ENCODE measurements at regions not wholly inside any gene's neighbourhood (a gene's known extent, or its start where the extent isn't known, plus 50 kb on each side); places are given as distances from the start of the nearest gene placed in this dataset.

DNA sequence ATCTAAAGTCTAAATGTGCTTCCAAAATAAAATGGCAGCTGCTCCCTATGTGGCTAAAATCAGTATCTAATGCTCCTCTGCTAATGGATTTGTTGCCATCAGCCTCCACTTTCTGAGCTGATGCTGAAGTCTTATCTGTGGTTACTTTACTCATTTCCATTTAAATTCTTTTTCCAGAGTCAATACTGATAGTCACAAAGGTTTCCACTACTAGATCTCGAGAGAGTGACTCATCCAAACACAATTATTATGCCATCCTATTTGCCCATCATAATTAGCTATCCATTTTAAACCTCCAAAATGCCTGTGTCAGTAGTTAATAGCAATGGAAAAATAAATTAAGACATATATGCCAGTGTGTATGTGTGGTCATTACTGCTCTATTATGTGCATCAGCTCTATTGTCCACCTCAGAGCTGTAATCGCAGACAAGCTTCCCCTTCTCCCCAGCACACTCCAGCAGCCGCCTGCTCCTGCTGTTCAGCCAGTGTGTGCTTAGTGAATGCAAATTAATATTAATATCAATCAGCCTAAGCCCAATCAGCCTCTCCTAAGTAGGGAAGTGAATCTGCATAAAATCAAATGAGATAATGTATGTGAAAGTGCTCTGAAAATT is 199.8 kb upstream of the ZIC3 start:
- no peak for DNase-seq (ENCODE audit: low spot score)

DNA sequence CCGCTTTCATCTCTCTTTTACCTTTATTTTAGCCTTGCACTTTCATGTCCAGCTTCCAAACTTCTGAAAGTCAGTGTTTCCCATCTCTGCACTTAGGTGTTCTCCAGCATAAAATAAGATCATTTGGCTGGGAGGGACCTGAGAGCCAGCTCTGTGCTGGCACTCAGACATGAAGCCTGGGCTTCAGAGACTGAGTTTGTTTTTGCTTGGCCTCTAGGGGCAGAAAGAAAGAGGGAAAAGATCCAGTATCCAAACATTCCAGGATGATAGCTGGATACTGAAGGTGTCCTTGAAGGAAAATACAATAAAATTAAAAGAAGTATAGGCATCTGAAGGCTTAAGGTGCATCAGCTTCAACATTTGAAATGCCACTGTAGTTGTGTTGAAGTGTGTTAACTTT is 202.4 kb upstream of the ZIC3 start:
- no peak for DNase-seq (ENCODE audit: low spot score)

- no peak for DNase-seq (ENCODE audit: low spot score)
Measured at GRCh38 chrX:137362583-137362982, 203.3 kb upstream of the ZIC3 start.

DNA sequence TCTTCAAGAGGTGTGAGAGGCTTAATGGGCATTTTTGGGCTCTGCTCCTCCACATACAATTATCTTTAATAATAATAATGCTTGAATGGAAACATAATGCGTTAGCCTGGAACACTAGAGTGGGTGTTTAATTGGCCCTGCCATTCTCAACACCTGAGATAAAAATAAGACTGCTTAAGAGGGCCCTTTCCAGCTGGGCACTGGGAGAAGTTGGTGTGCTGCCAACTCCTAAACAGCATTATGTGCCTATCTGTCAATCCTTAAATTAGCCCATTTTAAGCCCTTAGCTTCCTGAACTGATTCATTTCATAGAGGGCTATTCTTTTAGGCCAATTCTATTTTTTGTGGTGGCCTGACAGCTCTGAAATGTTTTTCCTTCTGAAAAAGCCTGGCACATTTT is 211.1 kb upstream of the ZIC3 start:
- DNase-seq (ENCODE audit: low spot score) = no peak

GRCh38 chrX:137353404-137353803 is 212.5 kb upstream of the ZIC3 start:
- no peak for DNase-seq (ENCODE audit: low spot score)

- no peak for DNase-seq (ENCODE audit: low spot score)
Measured at GRCh38 chrX:137352101-137352660, 213.7 kb upstream of the ZIC3 start.

GRCh38 chrX:137342969-137343368 is 223.0 kb upstream of the ZIC3 start:
- no peak for DNase-seq (ENCODE audit: low spot score)

- DNase-seq (ENCODE audit: low spot score) = no peak
Measured at GRCh38 chrX:137313627-137314026, 252.3 kb upstream of the ZIC3 start.

- no peak for DNase-seq (ENCODE audit: low spot score)
Measured at GRCh38 chrX:137305404-137305803, 260.5 kb upstream of the ZIC3 start.

DNA sequence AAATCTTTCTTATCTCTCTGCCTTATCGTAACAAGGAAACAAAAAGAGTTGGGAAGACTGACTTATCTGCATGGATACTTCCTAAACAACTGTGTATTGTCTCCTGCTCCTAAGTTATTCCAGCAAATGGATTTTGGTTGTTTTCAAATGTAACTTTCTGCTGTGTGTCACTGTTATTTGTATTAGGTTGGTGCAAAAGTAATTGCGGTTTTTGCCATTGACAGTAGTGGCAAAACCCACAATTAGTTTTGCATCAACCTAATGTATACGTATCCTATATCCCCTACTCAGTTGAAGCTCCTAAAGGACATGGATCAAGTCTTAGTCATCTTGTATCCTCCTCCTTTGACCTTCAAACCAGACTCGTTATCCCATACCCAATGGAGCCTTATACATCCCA is 263.4 kb upstream of the GPR101 start:
- DNase-seq (ENCODE audit: low spot score) = no peak

GRCh38 chrX:137290011-137290410 is 256.2 kb upstream of the GPR101 start:
- no peak for DNase-seq (ENCODE audit: low spot score)

GRCh38 chrX:137287191-137287590 is 253.4 kb upstream of the GPR101 start:
- DNase-seq (ENCODE audit: low spot score) = no peak

- no peak for DNase-seq (ENCODE audit: low spot score)
Measured at GRCh38 chrX:137286423-137286822, 252.6 kb upstream of the GPR101 start.

DNA sequence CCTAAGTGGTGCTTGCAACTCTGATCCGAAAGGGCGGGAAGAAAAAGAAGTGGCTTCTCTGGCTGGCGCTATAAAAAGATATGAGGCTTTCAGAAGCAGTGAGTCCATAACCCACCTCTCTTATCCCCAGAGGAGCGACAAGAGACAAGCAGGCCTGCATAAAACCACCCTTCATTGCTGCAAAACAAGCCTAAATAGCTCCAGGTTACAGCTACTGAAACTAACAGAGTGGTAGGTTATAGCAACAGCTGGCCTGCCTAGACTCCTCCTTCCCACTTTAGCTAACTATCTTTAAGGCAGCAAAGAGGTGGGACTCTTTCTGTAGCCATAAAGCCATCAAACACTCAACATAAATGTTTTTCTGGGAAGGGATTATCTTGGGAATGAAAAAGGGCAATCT is 245.0 kb upstream of the GPR101 start:
- DNase-seq (ENCODE audit: low spot score) = no peak

DNA sequence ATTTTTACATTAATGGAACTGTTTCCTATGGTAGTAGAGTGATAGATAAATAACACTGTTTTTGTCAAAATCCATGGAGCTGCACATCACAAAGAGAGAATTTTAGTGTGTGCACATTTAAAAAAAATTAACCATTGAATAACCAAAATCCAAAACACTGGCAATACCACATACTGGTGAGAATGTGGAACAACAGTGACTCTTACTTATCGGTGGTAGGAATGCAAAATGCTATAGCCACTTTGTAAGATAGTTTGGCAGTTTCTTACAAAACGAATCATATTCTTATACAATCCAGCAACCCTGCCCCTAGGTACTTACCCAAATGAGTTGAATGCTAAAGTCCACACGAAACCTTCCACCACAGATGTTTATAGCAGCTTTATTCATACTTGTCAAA is 229.6 kb upstream of the GPR101 start:
- no peak for DNase-seq (ENCODE audit: low spot score)

- no peak for DNase-seq (ENCODE audit: low spot score)
Measured at GRCh38 chrX:137245183-137245582, 211.4 kb upstream of the GPR101 start.

- DNase-seq (ENCODE audit: low spot score) = no peak
Measured at GRCh38 chrX:137236837-137237236, 203.0 kb upstream of the GPR101 start.

GRCh38 chrX:137234651-137235402 is 201.0 kb upstream of the GPR101 start:
- DNase-seq (ENCODE audit: low spot score) = no peak

DNA sequence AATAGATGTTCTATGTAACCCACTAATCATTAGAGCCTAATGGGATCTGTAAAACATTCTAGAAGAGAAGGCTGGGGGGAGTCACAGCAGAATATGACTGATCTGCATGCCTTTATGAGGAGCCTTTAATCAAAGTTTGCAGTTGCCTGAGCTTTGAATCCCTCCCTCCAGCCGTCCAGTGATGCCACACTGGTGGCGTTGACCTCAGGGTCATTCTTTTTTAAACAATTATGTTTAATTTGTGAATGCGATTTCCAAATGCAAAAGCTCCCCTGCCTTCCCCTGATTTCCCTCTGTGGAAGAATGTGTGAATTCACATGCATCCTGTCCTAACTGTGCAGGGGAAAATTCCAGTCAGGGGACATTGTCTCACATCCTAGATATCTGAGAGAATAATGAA is 199.7 kb upstream of the GPR101 start:
- no peak for DNase-seq (ENCODE audit: low spot score)

- no peak for DNase-seq (ENCODE audit: low spot score)
Measured at GRCh38 chrX:137227151-137227550, 193.4 kb upstream of the GPR101 start.

DNA sequence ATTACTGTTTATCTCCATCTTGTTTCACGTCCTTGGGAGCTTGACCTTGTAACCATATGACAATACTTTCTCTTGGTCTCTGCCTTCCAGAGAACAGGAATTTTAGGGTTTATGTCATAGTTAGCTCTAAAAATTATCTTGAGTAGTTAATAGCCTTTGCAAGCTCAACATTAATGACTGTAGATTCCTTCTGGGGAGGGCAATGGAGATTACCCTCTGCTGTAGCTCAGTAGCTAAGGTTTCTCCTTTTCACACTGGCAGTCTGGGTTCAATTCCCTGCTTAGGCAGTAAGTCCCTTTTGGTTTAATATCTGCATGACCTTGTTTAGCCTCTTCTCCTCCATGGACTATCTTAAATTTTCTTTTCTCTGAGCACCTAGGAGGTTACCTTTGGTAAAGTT is 181.7 kb upstream of the GPR101 start:
- DNase-seq (ENCODE audit: low spot score) = no peak

- no peak for DNase-seq (ENCODE audit: low spot score)
Measured at GRCh38 chrX:137212078-137212632, 178.4 kb upstream of the GPR101 start.

GRCh38 chrX:137198040-137198439 is 164.2 kb upstream of the GPR101 start:
- no peak for DNase-seq (ENCODE audit: low spot score)
